SK-N-SH (cell line): ENCODE measurements at regions not wholly inside any gene's neighbourhood (a gene's known extent, or its start where the extent isn't known, plus 50 kb on each side); places are given as distances from the start of the nearest gene placed in this dataset.

Experiments used
- CTCF ChIA-PET: fragments of 300-600, 350-600 bp; formaldehyde crosslinking; extraction: SDS; loops from one replicate; lab custom pipeline; 2021; lab: Yijun Ruan, JAX
- POLR2A ChIA-PET: fragments of 350-600 bp; sonication (Branson Sonifier 250); formaldehyde crosslinking; extraction: SDS; loops from one replicate; lab custom pipeline; 2020; ENCODE audit warnings: antibody characterized with exemption, inconsistent platforms; lab: Yijun Ruan, JAX
- DNase-seq: peaks from one replicate; pipeline ENCODE4 v3.0.0; 2012
- H2AFZ ChIP-seq: fragments of 200-600 bp; sonication (generic); 2 replicates; pipeline ENCODE4 v1.8.1; 2016; ENCODE audit warnings: antibody characterized with exemption, mild to moderate bottlenecking, low read depth
- H3F3A ChIP-seq: fragments of 200-600 bp; sonication (generic); replicated peaks from 2 replicates; pipeline ENCODE3; 2016; ENCODE audit warnings: antibody characterized with exemption, mild to moderate bottlenecking; ENCODE audit not compliant: insufficient read depth
- H3K27ac ChIP-seq, 2 experiments: fragments of 200-500 bp in 1 of 2; fragments of 200-600 bp in 1 of 2; sonication (Bioruptor generic) in 1 of 2; sonication (generic), shearing (Covaris generic) in 1 of 2; 2 replicates each; pipeline versions ENCODE4 v1.5.1 to v1.6.1; 2014 to 2016; ENCODE audit warnings: low read depth in 2 of 2, inconsistent platforms in 1 of 2, low read length in 1 of 2, mild to moderate bottlenecking in 1 of 2, mixed read lengths in 1 of 2
- H3K27me3 ChIP-seq: fragments of 200-600 bp; sonication (generic), shearing (Covaris generic); 2 replicates; pipeline ENCODE4 v1.6.1; 2016; ENCODE audit warnings: mixed run types; ENCODE audit not compliant: insufficient read depth
- H3K36me3 ChIP-seq, 2 experiments: fragments of 200-500 bp in 1 of 2; fragments of 200-600 bp in 1 of 2; sonication (Bioruptor generic) in 1 of 2; sonication (generic) in 1 of 2; replicated peaks in 1 of 2; 2 replicates each; pipeline versions ENCODE3 to v1.5.1; 2014 to 2016; ENCODE audit warnings: low read length in 1 of 2, mild to moderate bottlenecking in 1 of 2; ENCODE audit not compliant: insufficient read depth in 2 of 2, control insufficient read depth in 1 of 2
- H3K4me1 ChIP-seq, 2 experiments: fragments of 200-500 bp in 1 of 2; fragments of 200-600 bp in 1 of 2; sonication (Bioruptor generic) in 1 of 2; sonication (generic), shearing (Covaris generic) in 1 of 2; 2 replicates each; pipeline versions ENCODE4 v1.5.1 to v1.6.1; 2014 to 2016; ENCODE audit warnings: low read depth in 1 of 2, low read length in 1 of 2, mixed run types in 1 of 2; ENCODE audit not compliant: insufficient read depth in 2 of 2, control insufficient read depth in 1 of 2
- H3K4me2 ChIP-seq: fragments of 200-600 bp; sonication (generic), shearing (Covaris generic); 2 replicates; pipeline ENCODE4 v1.6.1; 2017; ENCODE audit warnings: mixed run types
- H3K4me3 ChIP-seq, 2 experiments: fragments of 200-500 bp in 1 of 2; fragments of 200-600 bp in 1 of 2; sonication (Bioruptor generic) in 1 of 2; sonication (generic), shearing (Covaris generic) in 1 of 2; 2 replicates each; pipeline versions ENCODE4 v1.5.1 to v1.8.1; 2014 to 2016; ENCODE audit warnings: low read depth in 2 of 2, inconsistent platforms in 1 of 2, low read length in 1 of 2, mild to moderate bottlenecking in 1 of 2, mixed read lengths in 1 of 2, moderate library complexity in 1 of 2
- H3K79me2 ChIP-seq: fragments of 200-600 bp; sonication (generic); 2 replicates; pipeline ENCODE4 v1.8.1; 2017; ENCODE audit warnings: mild to moderate bottlenecking; ENCODE audit not compliant: insufficient read depth
- H3K9ac ChIP-seq: fragments of 200-600 bp; sonication (generic); 2 replicates; pipeline ENCODE4 v1.6.1; 2017; ENCODE audit warnings: mixed run types
- H3K9me2 ChIP-seq: fragments of 200-600 bp; sonication (generic); 2 replicates; pipeline ENCODE4 v1.6.1; 2017; ENCODE audit warnings: mixed run types
- H3K9me3 ChIP-seq: fragments of 200-600 bp; sonication (generic); 2 replicates; pipeline ENCODE4 v1.6.1; 2017; ENCODE audit warnings: mixed run types, mild to moderate bottlenecking, moderate library complexity
- H4K20me1 ChIP-seq: fragments of 200-600 bp; sonication (generic); 2 replicates; pipeline ENCODE4 v1.6.1; 2017; ENCODE audit warnings: mild to moderate bottlenecking, mixed run types; ENCODE audit not compliant: insufficient read depth
- CHD2 ChIP-seq: fragments of 150-350 bp; IDR thresholded peaks from 2 replicates; pipeline ENCODE4 v1.6.1; 2018; ENCODE audit warnings: low read length; ENCODE audit not compliant: partially characterized antibody
- ELF1 ChIP-seq: IDR thresholded peaks from 2 replicates; pipeline ENCODE4 v1.4.0; 2012
- EP300 ChIP-seq, 2 experiments: IDR thresholded peaks; 2 replicates each; pipeline versions ENCODE4 v1.4.0 to v1.6.1; 2012; ENCODE audit warnings: borderline replicate concordance in 1 of 2, low read depth in 1 of 2, low read length in 1 of 2
- EZH2phosphoT487 ChIP-seq: fragments of 200-600 bp; sonication (generic); IDR thresholded peaks from 2 replicates; pipeline ENCODE4 v1.6.1; 2017; ENCODE audit warnings: low read depth, mixed run types, mild to moderate bottlenecking, antibody characterized with exemption, moderate library complexity, borderline replicate concordance
- FOSL2 ChIP-seq: IDR thresholded peaks from 2 replicates; pipeline ENCODE4 v1.4.0; 2012; ENCODE audit warnings: low read depth, mild to moderate bottlenecking, moderate library complexity, borderline replicate concordance
- GATA2 ChIP-seq: sonication (generic); formaldehyde crosslinking; IDR thresholded peaks from 2 replicates; pipeline ENCODE4 v1.5.0; 2020; ENCODE audit warnings: mild to moderate bottlenecking, missing genetic modification reagents
- JUND ChIP-seq: IDR thresholded peaks from 2 replicates; pipeline ENCODE4 v1.4.0; 2012
- NRF1 ChIP-seq: IDR thresholded peaks from 2 replicates; pipeline ENCODE4 v1.6.1; 2012; ENCODE audit warnings: low read depth, mild to moderate bottlenecking, low read length
- POLR2AphosphoS5 ChIP-seq: IDR thresholded peaks from 2 replicates; pipeline ENCODE4 v1.6.1; 2012; ENCODE audit warnings: low read depth, low read length
- RCOR1 ChIP-seq: fragments of 150-350 bp; IDR thresholded peaks from 2 replicates; pipeline ENCODE4 v1.6.1; 2017; ENCODE audit warnings: antibody characterized with exemption, low read length
- RFX5 ChIP-seq: IDR thresholded peaks from 2 replicates; pipeline ENCODE4 v1.6.1; 2012; ENCODE audit warnings: mild to moderate bottlenecking, improper control_type of control experiment, low read length
- RXRA ChIP-seq: IDR thresholded peaks from 2 replicates; pipeline ENCODE4 v1.4.0; 2012; ENCODE audit warnings: low read depth, mild to moderate bottlenecking, borderline replicate concordance
- SMC3 ChIP-seq: IDR thresholded peaks from 2 replicates; pipeline ENCODE4 v1.6.1; 2012; ENCODE audit warnings: low read depth, low read length, improper control_type of control experiment
- TEAD4 ChIP-seq: IDR thresholded peaks from 2 replicates; pipeline ENCODE4 v1.4.0; 2012; ENCODE audit warnings: mild to moderate bottlenecking, borderline replicate concordance; ENCODE audit not compliant: insufficient read depth
- WGBS: methylation state at CpG from one replicate; pipeline ENCODE4 v1.1.6; 2017; ENCODE audit warnings: low lambda C conversion rate; 5-methylcytosine and 5-hydroxymethylcytosine counted together
- TF ChIP-seq, protein P1 (sequence below): IDR thresholded peaks from 2 replicates; pipeline ENCODE4 v1.4.0; 2012; ENCODE audit warnings: low read depth, borderline replicate concordance
- TF ChIP-seq, protein P2 (sequence below): IDR thresholded peaks from 2 replicates; pipeline ENCODE4 v1.4.0; 2012; ENCODE audit warnings: low read depth, borderline replicate concordance
- TF ChIP-seq, protein P3 (sequence below): IDR thresholded peaks from 2 replicates; pipeline ENCODE4; 2012

DNA sequence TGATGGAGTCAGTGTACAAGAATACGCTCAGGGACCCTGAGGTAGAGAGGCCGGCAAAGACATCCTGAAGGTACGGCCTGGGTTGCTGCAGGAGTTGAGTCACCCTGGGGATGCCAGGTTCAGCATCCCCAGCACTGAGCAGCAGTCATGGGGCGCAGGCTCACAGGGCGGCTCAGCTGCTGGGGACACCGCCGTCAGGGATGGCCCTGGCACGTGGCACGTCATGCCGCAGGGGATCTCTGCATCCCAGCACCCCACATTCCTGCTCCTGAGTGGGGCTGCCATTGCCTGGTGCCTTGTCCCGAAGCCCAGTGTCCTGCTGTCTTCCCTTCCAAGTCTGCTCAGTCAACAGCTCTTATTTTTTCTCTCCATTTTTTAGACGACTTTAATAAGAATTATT is 168.7 kb upstream of the NTM start:
- no peaks in the 10 kb centered on the region for H3K9me2 ChIP-seq
- H4K20me1 ChIP-seq: no peaks in the 10 kb centered on the region
- ChIA-PET POLR2A (no interaction called here), CTCF (no interaction called here)
- no peaks in the 10 kb centered on the region for H3K9me3 ChIP-seq
- no peak overlapping the region for H3K4me3 ChIP-seq
- no peaks in the 10 kb centered on the region for H3K36me3 ChIP-seq
- DNase-seq: no peak
- H3K4me2 ChIP-seq: no peak overlapping the region
- WGBS: 41% methylated on average over 8 of the region's 12 CpGs
- no peaks in the 10 kb centered on the region for H3F3A ChIP-seq
- peaks cover 0 to 24% of the 10 kb centered on the region in 2 experiments; a peak in 2 of 4 replicates for H3K4me1 ChIP-seq
- H3K9ac ChIP-seq: no peak overlapping the region
- no peaks in the 10 kb centered on the region for H3K27me3 ChIP-seq
- no peaks in the 10 kb centered on the region for H3K79me2 ChIP-seq
- H3K27ac ChIP-seq: no peak overlapping the region
- TF ChIP-seq NRF1: no peak
- TF ChIP-seq, protein P1, sequence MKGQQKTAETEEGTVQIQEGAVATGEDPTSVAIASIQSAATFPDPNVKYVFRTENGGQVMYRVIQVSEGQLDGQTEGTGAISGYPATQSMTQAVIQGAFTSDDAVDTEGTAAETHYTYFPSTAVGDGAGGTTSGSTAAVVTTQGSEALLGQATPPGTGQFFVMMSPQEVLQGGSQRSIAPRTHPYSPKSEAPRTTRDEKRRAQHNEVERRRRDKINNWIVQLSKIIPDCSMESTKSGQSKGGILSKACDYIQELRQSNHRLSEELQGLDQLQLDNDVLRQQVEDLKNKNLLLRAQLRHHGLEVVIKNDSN: no peak
- no peak overlapping the region for H2AFZ ChIP-seq

DNA sequence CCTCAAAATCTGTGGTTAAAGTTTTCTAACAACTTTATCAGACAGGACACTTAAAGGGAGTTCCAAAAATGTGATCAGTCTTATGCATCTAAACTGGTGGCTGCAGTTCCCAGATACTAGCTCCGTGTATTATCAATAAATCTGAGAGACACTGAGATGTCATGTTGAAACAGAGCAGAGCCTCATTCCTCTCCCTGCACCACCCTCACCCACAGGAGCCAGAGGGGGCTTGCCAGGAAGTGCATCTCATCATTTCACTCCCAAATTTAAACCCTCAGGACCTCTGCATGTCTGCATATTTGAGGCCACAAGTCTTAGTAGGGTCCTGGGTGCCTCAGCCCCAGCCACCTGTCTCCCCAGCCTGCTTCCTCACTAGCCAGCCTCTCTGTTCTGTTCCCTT is 167.4 kb upstream of the NTM start:
- peak; percentile 55 for DNase-seq
- no peaks in the 10 kb centered on the region for H3K9me3 ChIP-seq
- H2AFZ ChIP-seq: no peak overlapping the region
- H3K27me3 ChIP-seq: no peaks in the 10 kb centered on the region
- no peak overlapping the region for H3K27ac ChIP-seq
- H3K9ac ChIP-seq: no peak overlapping the region
- H3K4me2 ChIP-seq: no peak overlapping the region
- WGBS: 0% methylated on average over 1 of the region's 1 CpG
- no peak overlapping the region for H3K4me3 ChIP-seq
- H4K20me1 ChIP-seq: no peaks in the 10 kb centered on the region
- CTCF ChIA-PET: interaction anchor here (0.6 kb wide), 1 partner anchor 307 kb away, joined by 3 read pairs; no protein-coding TSS in a partner anchor
- no peaks in the 10 kb centered on the region for H3K36me3 ChIP-seq
- no peaks in the 10 kb centered on the region for H3K9me2 ChIP-seq
- peaks cover 0 to 18% of the 10 kb centered on the region in 2 experiments; a peak in 1 of 4 replicates for H3K4me1 ChIP-seq
- H3F3A ChIP-seq: no peaks in the 10 kb centered on the region
- POLR2A ChIA-PET: no interaction called here
- no peaks in the 10 kb centered on the region for H3K79me2 ChIP-seq
- TF ChIP-seq ELF1 (no peak), EP300 (IDR thresholded peaks at IDR 0.05; ENCODE audit: borderline replicate concordance in 1 of 2, low read depth in 1 of 2, low read length in 1 of 2) (no peak; a peak in 1 of 4 replicates), FOSL2 (no peak), SMC3 (no peak), GATA2 (CRISPR knock-in tag) (no peak), EZH2phosphoT487 (no peak), JUND (no peak), TEAD4 (no peak), POLR2AphosphoS5 (no peak), CHD2 (no peak), RCOR1 (no peak), RXRA (no peak), RFX5 (no peak)
- TF ChIP-seq, protein P2, sequence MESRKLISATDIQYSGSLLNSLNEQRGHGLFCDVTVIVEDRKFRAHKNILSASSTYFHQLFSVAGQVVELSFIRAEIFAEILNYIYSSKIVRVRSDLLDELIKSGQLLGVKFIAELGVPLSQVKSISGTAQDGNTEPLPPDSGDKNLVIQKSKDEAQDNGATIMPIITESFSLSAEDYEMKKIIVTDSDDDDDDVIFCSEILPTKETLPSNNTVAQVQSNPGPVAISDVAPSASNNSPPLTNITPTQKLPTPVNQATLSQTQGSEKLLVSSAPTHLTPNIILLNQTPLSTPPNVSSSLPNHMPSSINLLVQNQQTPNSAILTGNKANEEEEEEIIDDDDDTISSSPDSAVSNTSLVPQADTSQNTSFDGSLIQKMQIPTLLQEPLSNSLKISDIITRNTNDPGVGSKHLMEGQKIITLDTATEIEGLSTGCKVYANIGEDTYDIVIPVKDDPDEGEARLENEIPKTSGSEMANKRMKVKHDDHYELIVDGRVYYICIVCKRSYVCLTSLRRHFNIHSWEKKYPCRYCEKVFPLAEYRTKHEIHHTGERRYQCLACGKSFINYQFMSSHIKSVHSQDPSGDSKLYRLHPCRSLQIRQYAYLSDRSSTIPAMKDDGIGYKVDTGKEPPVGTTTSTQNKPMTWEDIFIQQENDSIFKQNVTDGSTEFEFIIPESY: no peak
- TF ChIP-seq, protein P3, sequence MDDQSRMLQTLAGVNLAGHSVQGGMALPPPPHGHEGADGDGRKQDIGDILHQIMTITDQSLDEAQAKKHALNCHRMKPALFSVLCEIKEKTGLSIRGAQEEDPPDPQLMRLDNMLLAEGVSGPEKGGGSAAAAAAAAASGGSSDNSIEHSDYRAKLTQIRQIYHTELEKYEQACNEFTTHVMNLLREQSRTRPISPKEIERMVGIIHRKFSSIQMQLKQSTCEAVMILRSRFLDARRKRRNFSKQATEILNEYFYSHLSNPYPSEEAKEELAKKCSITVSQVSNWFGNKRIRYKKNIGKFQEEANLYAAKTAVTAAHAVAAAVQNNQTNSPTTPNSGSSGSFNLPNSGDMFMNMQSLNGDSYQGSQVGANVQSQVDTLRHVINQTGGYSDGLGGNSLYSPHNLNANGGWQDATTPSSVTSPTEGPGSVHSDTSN: no peak
- TF ChIP-seq, protein P1: no peak
